ENCODE measurements at regions not wholly inside any gene's neighbourhood (a gene's known extent, or its start where the extent isn't known, plus 50 kb on each side); places are given as distances from the start of the nearest gene placed in this dataset.

- TF ChIP-seq, protein P1, sequence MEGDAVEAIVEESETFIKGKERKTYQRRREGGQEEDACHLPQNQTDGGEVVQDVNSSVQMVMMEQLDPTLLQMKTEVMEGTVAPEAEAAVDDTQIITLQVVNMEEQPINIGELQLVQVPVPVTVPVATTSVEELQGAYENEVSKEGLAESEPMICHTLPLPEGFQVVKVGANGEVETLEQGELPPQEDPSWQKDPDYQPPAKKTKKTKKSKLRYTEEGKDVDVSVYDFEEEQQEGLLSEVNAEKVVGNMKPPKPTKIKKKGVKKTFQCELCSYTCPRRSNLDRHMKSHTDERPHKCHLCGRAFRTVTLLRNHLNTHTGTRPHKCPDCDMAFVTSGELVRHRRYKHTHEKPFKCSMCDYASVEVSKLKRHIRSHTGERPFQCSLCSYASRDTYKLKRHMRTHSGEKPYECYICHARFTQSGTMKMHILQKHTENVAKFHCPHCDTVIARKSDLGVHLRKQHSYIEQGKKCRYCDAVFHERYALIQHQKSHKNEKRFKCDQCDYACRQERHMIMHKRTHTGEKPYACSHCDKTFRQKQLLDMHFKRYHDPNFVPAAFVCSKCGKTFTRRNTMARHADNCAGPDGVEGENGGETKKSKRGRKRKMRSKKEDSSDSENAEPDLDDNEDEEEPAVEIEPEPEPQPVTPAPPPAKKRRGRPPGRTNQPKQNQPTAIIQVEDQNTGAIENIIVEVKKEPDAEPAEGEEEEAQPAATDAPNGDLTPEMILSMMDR (conservative IDR thresholded peaks at IDR 0.05; ENCODE audit: low read length): no peak
- H3K4me3 ChIP-seq (ENCODE audit: low read length): no peak overlapping the region
These were observed 335.3 kb downstream of the CNTNAP4 start for GRCh38 chr16:76612497-76612896.

DNA sequence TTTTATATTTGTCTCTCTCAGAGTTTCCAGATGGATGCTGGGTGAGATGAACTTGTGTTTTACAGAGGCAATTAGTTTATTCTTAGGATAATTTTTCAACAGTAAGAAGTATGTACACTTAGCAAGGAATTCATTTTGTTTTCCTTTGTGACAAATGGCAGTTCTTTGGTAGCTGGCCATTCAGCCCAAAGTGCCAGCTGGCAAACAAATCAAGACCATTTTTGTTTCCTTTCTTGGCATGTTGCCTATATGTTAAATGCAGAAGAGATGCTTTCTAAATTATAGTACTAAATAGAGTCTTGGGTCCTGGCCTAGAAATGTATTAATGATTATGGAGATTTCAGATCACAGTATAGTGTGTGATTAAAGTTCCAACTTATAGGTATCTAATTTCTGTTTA lies 337.1 kb downstream of the CNTNAP4 start:
- TF ChIP-seq, protein P1 (conservative IDR thresholded peaks at IDR 0.05; ENCODE audit: low read length): no peak
- DNase-seq (ENCODE audit: low read depth): no peak

More at GRCh38 chr16:76612497-76612896, 335.3 kb downstream of the CNTNAP4 start:
- no peak for DNase-seq (ENCODE audit: low read depth)

DNA sequence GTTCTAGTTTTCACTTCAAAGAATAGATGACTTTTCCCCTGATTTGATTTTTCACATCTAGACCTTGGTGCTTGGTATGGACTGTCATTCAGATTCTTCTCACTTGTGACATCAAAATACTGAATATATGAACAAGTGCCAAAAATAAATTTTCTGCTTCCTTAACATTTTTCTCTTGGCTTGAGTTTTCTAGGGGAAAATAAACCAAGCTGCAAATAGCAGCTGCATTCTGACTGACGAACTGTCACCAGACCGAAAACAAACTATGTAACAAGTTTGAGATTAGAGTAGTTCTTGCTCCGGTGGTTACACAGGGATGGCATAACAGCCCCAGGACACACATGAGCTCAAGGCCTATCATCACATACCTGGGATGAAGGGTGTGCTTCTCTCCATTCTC lies 345.7 kb downstream of the CNTNAP4 start:
- TF ChIP-seq, protein P1 (conservative IDR thresholded peaks at IDR 0.05; ENCODE audit: low read length): no peak
- no peak for DNase-seq (ENCODE audit: low read depth)
- H3K4me3 ChIP-seq (ENCODE audit: low read length): no peak overlapping the region

More for the DNA sequence above, 337.1 kb downstream of the CNTNAP4 start:
- H3K4me3 ChIP-seq (ENCODE audit: low read length): no peak overlapping the region

DNA sequence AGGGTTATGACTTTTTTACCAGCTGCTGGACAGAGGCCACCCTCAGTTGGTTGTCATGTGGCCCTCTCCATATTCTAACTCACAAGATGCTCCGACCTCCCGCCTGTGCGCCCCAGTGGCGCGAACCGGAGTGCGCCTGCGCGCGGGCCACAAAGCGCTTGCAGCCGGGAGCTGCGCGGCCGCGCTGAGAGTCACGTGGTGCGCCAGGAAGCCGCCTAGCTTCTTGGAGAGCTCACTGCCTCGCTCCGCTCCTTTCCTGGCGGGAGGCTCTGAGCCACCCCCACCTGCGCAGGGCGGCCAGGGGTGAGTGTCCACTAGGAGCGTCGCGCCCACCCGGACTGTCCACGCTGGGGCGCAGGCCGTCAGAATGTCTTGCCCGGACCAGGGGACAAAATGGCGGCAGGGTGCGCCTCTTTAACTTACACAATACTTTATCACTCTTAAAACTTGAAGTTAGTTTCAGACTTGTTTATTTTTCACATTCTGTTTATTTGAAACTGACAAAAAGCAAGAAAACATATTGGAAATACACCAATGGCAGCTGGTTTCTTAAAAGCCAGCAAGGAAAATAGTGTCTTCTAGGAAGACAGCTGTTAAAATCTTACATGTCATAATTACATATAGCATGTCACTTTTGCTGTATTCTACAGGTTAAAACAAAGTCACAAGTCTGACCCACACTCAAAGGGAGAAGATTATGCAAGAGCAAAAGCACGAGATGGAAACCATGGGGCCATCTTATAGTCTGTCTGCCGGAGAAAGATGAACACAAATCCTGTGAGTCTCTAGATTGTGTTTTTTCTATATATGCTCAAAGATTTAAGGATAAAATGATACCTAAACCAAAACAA lies 357.9 kb downstream of the CNTNAP4 start:
- no peak for DNase-seq (ENCODE audit: low read depth)
- H3K4me3 ChIP-seq (ENCODE audit: low read length): 0 out of 2 replicates have a peak overlapping the region, but pooled peaks have one; percentile 4
- TF ChIP-seq, protein P1 (conservative IDR thresholded peaks at IDR 0.05; ENCODE audit: low read length): no peak

- H3K4me3 ChIP-seq (ENCODE audit: low read length): no peak overlapping the region
- DNase-seq (ENCODE audit: low read depth): no peak
- TF ChIP-seq, protein P1 (conservative IDR thresholded peaks at IDR 0.05; ENCODE audit: low read length): no peak
These were observed 362.6 kb downstream of the CNTNAP4 start for GRCh38 chr16:76639685-76640289.

- H3K4me3 ChIP-seq (ENCODE audit: low read length): no peak overlapping the region
- no peak for DNase-seq (ENCODE audit: low read depth)
- TF ChIP-seq, protein P1 (conservative IDR thresholded peaks at IDR 0.05; ENCODE audit: low read length): no peak
These were observed 373.4 kb downstream of the CNTNAP4 start for GRCh38 chr16:76650582-76650981.
